ENCODE measurements at regions not wholly inside any gene's neighbourhood (a gene's known extent, or its start where the extent isn't known, plus 50 kb on each side); places are given as distances from the start of the nearest gene placed in this dataset.

DNA sequence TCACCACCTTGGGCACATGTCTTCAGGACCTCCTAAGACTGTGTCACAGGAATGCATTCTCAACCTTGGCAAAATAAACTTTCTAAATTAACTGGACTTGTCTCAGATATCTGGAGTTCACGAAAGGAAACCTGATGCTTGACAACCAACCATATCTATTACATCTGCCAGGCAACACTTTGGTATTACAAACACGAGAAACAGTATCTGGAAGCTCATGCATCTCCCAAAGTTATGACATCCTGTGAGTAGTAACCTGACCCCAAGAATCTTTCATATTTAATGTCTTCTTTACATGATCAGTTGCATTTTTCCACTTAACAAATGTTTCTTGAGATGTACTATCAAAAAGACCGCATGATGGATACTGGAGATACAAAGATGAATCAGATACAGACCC, 465.3 kb upstream of the AGTR1 start:
- dilution Hi-C loops (cut with MboI; ENCODE audit: extremely low pct_ligation_motif_present, low sequenced_read_pairs), result no loop called here
- no peak overlapping the region for H2AFZ ChIP-seq (ENCODE audit: control insufficient read depth, low read length)
- no peak overlapping the region for H3K9ac ChIP-seq (ENCODE audit: control insufficient read depth, extremely low read depth, insufficient read depth, low read length)
- TF ChIP-seq, protein P1, sequence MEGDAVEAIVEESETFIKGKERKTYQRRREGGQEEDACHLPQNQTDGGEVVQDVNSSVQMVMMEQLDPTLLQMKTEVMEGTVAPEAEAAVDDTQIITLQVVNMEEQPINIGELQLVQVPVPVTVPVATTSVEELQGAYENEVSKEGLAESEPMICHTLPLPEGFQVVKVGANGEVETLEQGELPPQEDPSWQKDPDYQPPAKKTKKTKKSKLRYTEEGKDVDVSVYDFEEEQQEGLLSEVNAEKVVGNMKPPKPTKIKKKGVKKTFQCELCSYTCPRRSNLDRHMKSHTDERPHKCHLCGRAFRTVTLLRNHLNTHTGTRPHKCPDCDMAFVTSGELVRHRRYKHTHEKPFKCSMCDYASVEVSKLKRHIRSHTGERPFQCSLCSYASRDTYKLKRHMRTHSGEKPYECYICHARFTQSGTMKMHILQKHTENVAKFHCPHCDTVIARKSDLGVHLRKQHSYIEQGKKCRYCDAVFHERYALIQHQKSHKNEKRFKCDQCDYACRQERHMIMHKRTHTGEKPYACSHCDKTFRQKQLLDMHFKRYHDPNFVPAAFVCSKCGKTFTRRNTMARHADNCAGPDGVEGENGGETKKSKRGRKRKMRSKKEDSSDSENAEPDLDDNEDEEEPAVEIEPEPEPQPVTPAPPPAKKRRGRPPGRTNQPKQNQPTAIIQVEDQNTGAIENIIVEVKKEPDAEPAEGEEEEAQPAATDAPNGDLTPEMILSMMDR (optimal IDR thresholded peaks at IDR 0.05 in 1 of 3, IDR thresholded peaks at IDR 0.05 in 1 of 3, conservative IDR thresholded peaks at IDR 0.05 in 1 of 3; ENCODE audit: extremely low read depth in 1 of 3, insufficient read depth in 2 of 3, low read length in 3 of 3), result no peak
- TF ChIP-seq EZH2 (IDR thresholded peaks at IDR 0.05; ENCODE audit: low read length), result no peak
- DNase-seq (ENCODE audit: low read depth, low spot score) (no peak), FAIRE-seq (no peak)
- no peaks in the 10 kb centered on the region for H3K9me3 ChIP-seq (ENCODE audit: control insufficient read depth, low read depth, low read length)
- no peak overlapping the region for H3K4me3 ChIP-seq (ENCODE audit: control insufficient read depth in 2 of 3, extremely low read depth in 1 of 3, insufficient read depth in 2 of 3, low read depth in 1 of 3, low read length in 3 of 3)
- H3K36me3 ChIP-seq (ENCODE audit: control insufficient read depth in 2 of 2, extremely low read depth in 1 of 2, insufficient read depth in 2 of 2, low read length in 2 of 2), result no peaks in the 10 kb centered on the region
- H3K27ac ChIP-seq (ENCODE audit: control insufficient read depth, insufficient read depth, low read length), result no peak overlapping the region
- H4K20me1 ChIP-seq (ENCODE audit: control insufficient read depth, extremely low read depth, insufficient read depth, low read length), result no peaks in the 10 kb centered on the region
- H3K9me1 ChIP-seq (ENCODE audit: control insufficient read depth, extremely low read depth, insufficient read depth, low read length), result no peaks in the 10 kb centered on the region
- no peaks in the 10 kb centered on the region for H3K27me3 ChIP-seq (ENCODE audit: control insufficient read depth, extremely low read depth, insufficient read depth, low read length)
- peaks cover 4% of the 10 kb centered on the region for H3K4me1 ChIP-seq (ENCODE audit: control insufficient read depth, extremely low read depth, insufficient read depth, low read length)
- no peak overlapping the region for H3K4me2 ChIP-seq (ENCODE audit: control insufficient read depth, extremely low read depth, insufficient read depth, low read depth, low read length)
- no peaks in the 10 kb centered on the region for H3K79me2 ChIP-seq (ENCODE audit: control insufficient read depth, insufficient read depth, low read length)

DNA sequence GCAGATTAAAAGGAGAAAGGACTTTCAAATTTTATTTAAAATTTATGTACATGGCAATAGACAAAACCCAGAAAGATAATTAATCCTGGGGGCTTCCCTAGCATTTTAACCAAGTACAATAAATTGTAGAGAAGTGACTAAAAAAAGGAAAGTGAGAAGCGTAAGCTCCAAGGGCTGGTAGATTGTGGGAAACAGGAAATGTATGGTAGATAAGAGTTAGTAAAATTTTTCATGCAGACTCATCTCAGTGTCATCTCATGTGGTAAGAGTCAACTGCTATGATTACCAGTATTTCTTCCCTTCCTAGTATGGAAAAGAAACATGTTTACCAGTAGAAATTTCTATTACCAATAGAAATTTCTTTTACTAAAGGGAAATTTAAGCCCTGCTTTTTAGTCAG, 464.3 kb upstream of the AGTR1 start:
- no peaks in the 10 kb centered on the region for H3K9me1 ChIP-seq (ENCODE audit: control insufficient read depth, extremely low read depth, insufficient read depth, low read length)
- no peak overlapping the region for H3K4me3 ChIP-seq (ENCODE audit: control insufficient read depth in 2 of 3, extremely low read depth in 1 of 3, insufficient read depth in 2 of 3, low read depth in 1 of 3, low read length in 3 of 3)
- dilution Hi-C loops (cut with MboI; ENCODE audit: extremely low pct_ligation_motif_present, low sequenced_read_pairs), result no loop called here
- H4K20me1 ChIP-seq (ENCODE audit: control insufficient read depth, extremely low read depth, insufficient read depth, low read length), result no peaks in the 10 kb centered on the region
- H3K79me2 ChIP-seq (ENCODE audit: control insufficient read depth, insufficient read depth, low read length), result no peaks in the 10 kb centered on the region
- H3K9ac ChIP-seq (ENCODE audit: control insufficient read depth, extremely low read depth, insufficient read depth, low read length), result no peak overlapping the region
- TF ChIP-seq, protein P1 (optimal IDR thresholded peaks at IDR 0.05 in 1 of 3, IDR thresholded peaks at IDR 0.05 in 1 of 3, conservative IDR thresholded peaks at IDR 0.05 in 1 of 3; ENCODE audit: extremely low read depth in 1 of 3, insufficient read depth in 2 of 3, low read length in 3 of 3), result no peak
- TF ChIP-seq EZH2 (IDR thresholded peaks at IDR 0.05; ENCODE audit: low read length), result no peak
- no peaks in the 10 kb centered on the region for H3K4me1 ChIP-seq (ENCODE audit: control insufficient read depth, extremely low read depth, insufficient read depth, low read length)
- no peaks in the 10 kb centered on the region for H3K36me3 ChIP-seq (ENCODE audit: control insufficient read depth in 2 of 2, extremely low read depth in 1 of 2, insufficient read depth in 2 of 2, low read length in 2 of 2)
- DNase-seq (ENCODE audit: low read depth, low spot score) (no peak), FAIRE-seq (no peak)
- H3K27ac ChIP-seq (ENCODE audit: control insufficient read depth, insufficient read depth, low read length), result no peak overlapping the region
- no peak overlapping the region for H2AFZ ChIP-seq (ENCODE audit: control insufficient read depth, low read length)
- H3K27me3 ChIP-seq (ENCODE audit: control insufficient read depth, extremely low read depth, insufficient read depth, low read length), result no peaks in the 10 kb centered on the region
- H3K9me3 ChIP-seq (ENCODE audit: control insufficient read depth, low read depth, low read length), result no peaks in the 10 kb centered on the region
- H3K4me2 ChIP-seq (ENCODE audit: control insufficient read depth, extremely low read depth, insufficient read depth, low read depth, low read length), result no peak overlapping the region

All from keratinocyte (primary cell).